ENCODE measurements at regions not wholly inside any gene's neighbourhood (a gene's known extent, or its start where the extent isn't known, plus 50 kb on each side); places are given as distances from the start of the nearest gene placed in this dataset.

DNA sequence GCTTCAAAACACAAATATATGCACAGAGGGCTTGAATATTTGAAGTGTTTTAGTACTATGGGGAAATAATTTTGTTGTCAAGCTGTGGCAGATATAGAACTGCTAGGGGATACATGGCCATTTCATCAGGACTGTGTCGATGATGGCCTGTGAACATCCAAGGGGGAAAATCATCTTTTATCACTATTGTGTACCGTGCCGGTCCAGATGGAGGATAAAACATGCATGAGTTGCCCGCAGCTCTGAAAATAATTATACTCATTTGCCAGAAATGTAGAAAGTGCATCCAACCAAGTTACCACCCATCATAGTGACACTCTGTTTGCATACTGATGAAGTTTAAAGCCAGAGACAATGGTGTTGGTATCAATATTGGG lies 405.9 kb downstream of the ZSWIM6 start:
- no peak for TF ChIP-seq EZH2 (IDR thresholded peaks at IDR 0.05; ENCODE audit: borderline replicate concordance, low read length)
- TF ChIP-seq, protein P1, sequence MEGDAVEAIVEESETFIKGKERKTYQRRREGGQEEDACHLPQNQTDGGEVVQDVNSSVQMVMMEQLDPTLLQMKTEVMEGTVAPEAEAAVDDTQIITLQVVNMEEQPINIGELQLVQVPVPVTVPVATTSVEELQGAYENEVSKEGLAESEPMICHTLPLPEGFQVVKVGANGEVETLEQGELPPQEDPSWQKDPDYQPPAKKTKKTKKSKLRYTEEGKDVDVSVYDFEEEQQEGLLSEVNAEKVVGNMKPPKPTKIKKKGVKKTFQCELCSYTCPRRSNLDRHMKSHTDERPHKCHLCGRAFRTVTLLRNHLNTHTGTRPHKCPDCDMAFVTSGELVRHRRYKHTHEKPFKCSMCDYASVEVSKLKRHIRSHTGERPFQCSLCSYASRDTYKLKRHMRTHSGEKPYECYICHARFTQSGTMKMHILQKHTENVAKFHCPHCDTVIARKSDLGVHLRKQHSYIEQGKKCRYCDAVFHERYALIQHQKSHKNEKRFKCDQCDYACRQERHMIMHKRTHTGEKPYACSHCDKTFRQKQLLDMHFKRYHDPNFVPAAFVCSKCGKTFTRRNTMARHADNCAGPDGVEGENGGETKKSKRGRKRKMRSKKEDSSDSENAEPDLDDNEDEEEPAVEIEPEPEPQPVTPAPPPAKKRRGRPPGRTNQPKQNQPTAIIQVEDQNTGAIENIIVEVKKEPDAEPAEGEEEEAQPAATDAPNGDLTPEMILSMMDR (conservative IDR thresholded peaks at IDR 0.05 in 1 of 2, IDR thresholded peaks at IDR 0.05 in 1 of 2; ENCODE audit: extremely low read depth in 1 of 2, insufficient read depth in 1 of 2, low read depth in 1 of 2, low read length in 2 of 2): no peak
